ENCODE measurements at regions not wholly inside any gene's neighbourhood (a gene's known extent, or its start where the extent isn't known, plus 50 kb on each side); places are given as distances from the start of the nearest gene placed in this dataset.
"Not testable (repeated sequence)": the region's sequence is repeated elsewhere in the genome, so short reads cannot be mapped to it uniquely, and the experiment has no call there.

GRCh38 chr20:51154708-51155690, 132.1 kb upstream of the KCNG1 start:
- DNase-seq = no peak

GRCh38 chr20:51153867-51154707, 131.2 kb upstream of the KCNG1 start:
- DNase-seq = no peak

- no peak for DNase-seq
These were observed 126.0 kb upstream of the KCNG1 start for GRCh38 chr20:51148941-51149340.

DNA sequence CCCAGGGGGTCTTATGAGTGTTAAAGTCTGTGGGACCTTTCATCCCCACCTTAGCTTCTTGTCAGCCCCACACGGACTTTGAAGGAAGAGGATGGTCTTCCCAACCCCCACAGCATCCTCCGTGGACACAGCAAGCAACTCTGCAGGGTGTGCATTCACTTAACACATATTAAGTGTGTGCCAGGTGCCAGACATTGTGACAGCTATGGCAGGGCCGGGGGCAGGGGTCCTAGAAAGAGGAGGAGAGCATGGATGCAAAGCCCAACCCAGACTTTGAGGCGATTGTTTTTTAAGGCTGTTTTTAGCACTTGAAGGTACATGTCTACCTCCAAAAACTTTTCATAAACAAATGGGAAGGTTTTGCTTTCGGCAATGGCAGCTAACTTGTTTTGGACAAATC, 121.6 kb upstream of the KCNG1 start:
- DNase-seq = no peak

DNA sequence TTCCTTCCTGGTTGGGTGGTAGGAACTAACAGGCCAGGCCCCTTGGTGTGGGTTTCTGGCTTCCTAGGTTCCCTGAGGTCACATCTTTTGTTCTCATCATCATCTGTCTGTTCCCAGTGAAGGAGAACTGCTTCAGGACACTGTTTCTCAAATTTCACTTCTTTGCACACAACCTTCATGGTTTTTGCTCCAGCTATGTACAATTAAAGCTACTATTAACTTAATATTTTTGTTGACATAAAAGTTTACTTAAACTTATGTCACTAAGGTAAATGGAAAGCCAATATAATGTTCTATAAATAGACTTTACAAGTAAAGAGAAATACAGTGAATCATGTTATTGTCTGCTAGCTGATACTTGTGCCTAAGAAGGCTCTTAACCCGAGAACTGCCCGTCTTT, 120.7 kb upstream of the KCNG1 start:
- DNase-seq = no peak

- DNase-seq = no peak
These were observed 119.5 kb upstream of the KCNG1 start for GRCh38 chr20:51142448-51142847.

GRCh38 chr20:51140671-51141070, 117.8 kb upstream of the KCNG1 start:
- DNase-seq = no peak

- DNase-seq = no peak
These were observed 117.0 kb upstream of the KCNG1 start for GRCh38 chr20:51139891-51140290.

- no peak for DNase-seq
These were observed 115.7 kb upstream of the KCNG1 start for GRCh38 chr20:51138576-51138975.

DNA sequence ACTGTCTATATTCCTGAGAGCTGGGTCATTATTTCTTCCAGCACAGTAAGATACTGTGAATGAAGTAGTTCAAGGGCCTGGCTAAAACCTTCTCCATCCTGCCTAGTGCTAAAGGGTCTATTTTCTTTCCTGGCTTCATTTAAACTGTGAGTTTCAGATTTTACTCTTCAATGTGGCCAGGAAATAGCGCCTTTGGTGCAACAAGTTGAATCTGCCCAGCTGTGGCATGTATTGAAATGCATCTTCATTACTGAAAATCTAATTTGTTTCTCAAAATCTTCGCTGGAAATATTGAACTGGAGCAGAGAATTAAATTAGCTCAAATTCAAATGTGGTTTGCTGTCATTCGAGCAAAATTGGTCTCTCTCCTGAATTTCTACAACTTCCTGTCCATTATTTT, 114.6 kb upstream of the KCNG1 start:
- no peak for DNase-seq

- no peak for DNase-seq
These were observed 113.2 kb upstream of the KCNG1 start for GRCh38 chr20:51135926-51136715.

GRCh38 chr20:51134405-51134804, 111.5 kb upstream of the KCNG1 start:
- DNase-seq = no peak

- no peak for DNase-seq
These were observed 109.4 kb upstream of the KCNG1 start for GRCh38 chr20:51132279-51132678.

- DNase-seq = no peak
These were observed 108.9 kb upstream of the KCNG1 start for GRCh38 chr20:51131811-51132210.

DNA sequence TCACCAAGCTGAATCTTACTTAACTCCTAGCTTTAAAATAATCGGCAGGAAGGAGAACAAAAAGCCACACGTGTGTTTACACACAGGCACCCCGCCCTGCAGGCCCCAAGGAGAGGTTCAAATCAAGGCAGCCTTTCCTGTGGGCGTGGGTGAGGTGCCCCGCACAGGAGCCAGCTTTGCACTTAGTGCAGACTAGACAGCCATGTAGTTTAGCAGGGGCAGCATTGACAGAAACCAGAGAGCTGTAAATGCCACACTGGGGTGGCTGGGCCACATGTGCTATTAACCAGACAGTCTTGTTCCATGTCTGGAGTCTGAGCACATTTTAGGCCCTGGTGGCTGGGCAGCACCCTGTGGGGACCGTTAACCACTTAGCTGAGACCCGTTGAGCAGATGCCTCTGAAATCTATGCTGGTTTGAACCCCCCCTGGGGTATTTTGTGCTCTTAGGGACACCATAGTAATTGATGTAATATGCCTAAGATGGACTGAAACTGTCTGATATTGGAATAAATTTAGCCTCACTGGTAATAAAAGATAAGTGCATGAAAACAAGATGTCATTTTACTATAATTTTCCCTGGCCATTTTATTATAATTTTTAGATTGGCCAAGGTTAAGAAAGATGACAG, 106.4 kb upstream of the KCNG1 start:
- DNase-seq = no peak

DNA sequence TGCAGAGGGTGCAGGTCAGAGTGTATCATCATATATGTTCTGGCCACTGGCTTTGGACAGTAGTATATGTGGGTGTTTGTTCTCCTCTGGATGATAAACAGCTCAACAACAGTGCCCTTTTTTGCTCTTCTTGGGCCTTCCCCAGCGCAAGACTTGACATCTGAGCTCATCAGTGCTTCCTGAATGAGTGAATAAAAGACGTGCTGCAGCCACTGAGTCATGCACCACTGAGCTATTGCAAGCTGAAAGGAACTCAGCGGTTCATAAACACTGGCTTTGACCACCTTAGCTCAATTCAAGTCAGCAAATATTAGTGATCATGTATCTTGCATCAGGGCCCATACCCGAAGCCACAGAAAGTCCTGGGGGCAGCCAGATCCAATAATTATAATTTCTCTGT, 105.3 kb upstream of the KCNG1 start:
- DNase-seq = no peak

- DNase-seq = no peak
These were observed 104.8 kb upstream of the KCNG1 start for GRCh38 chr20:51127713-51128112.

DNA sequence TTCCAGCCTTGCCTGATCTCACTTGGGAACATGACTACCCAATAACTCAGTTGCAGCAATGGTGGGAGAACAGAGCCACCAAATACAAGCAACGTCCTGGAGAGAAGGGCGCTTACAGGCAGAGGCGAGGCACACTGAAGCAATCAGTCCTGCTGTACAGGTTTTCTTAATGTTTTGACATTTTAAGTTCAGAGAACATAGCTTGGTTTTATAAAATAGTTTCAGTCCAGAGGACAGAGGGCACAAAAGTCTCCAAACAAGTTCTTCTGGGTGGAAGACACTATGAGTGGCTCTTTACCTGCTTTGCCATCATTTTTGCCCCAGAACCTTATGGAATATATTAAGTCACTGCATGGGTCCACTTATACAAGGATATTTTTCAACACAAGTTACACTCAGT, 103.4 kb upstream of the KCNG1 start:
- DNase-seq = no peak

- DNase-seq = no peak
These were observed 102.9 kb upstream of the KCNG1 start for GRCh38 chr20:51125780-51126179.

DNA sequence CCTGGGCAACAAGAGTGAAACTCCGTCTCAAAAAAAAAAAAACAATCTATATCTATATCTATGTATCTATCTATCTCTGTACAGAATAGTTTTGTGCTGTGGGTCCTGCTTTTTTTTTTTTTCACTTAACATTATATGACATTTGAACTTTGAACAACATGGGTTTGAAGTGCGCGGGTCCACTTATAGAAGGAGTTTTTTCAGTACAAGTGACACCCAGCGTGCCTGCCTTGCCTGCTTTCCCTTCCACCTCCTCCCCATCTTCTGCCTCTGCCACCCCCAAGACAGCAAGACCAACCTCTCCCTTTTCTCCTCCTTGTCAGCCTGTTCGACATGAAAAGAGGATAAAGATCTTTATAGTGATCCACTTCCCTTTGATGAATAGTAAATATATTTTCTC, 102.2 kb upstream of the KCNG1 start:
- DNase-seq = no peak

- DNase-seq = not testable (repeated sequence)
These were observed 101.0 kb upstream of the KCNG1 start for GRCh38 chr20:51123887-51124286.

GRCh38 chr20:51122931-51123658, 100.2 kb upstream of the KCNG1 start:
- DNase-seq = no peak
